A549 (cell line): ENCODE measurements at regions not wholly inside any gene's neighbourhood (a gene's known extent, or its start where the extent isn't known, plus 50 kb on each side); places are given as distances from the start of the nearest gene placed in this dataset.

Source experiments
- ATAC-seq, 2 experiments: fragments of 200-7000 bp in 1 of 2; fragments of >200 bp in 1 of 2; cut with Nextera tagmentation in 1 of 2; cut with Tn5 transposase in 1 of 2; 3 replicates each; pipeline versions ENCODE4 v1.8.0 to v1.9.1; 2018 to 2020; ENCODE audit warnings: mild to moderate bottlenecking in 1 of 2, moderate library complexity in 1 of 2
- CTCF ChIA-PET: fragments of 300-600 bp; sonication (Branson Sonifier 250); formaldehyde crosslinking; extraction: SDS; loops from one replicate; lab custom pipeline; 2021; ENCODE audit warnings: antibody characterized with exemption, inconsistent platforms; lab: Yijun Ruan, JAX
- POLR2A ChIA-PET: fragments of 350-600 bp; formaldehyde crosslinking; extraction: SDS; loops from one replicate; lab custom pipeline; 2021; ENCODE audit warnings: antibody characterized with exemption, inconsistent platforms; lab: Yijun Ruan, JAX
- DNase-seq, 2 experiments: peaks; one replicate each; pipeline versions ENCODE4 v3.0.0 to v3.0.0-alpha.2; 2011 to 2016; ENCODE audit warnings: low read depth in 1 of 2, low spot score in 1 of 2
- FAIRE-seq: peaks from 2 replicates; lab custom pipeline; 2011; peaks lifted over from hg19 to GRCh38; lab: Jason Lieb, UNC
- H3K27ac ChIP-seq, 2 experiments: fragments of >200 bp; sonication (Bioruptor Twin); formaldehyde crosslinking; 3 replicates each; pipeline ENCODE4 v1.5.1; 2016 to 2017
- H3K4me1 ChIP-seq: fragments of >200 bp; sonication (Bioruptor Twin); formaldehyde crosslinking; 3 replicates; pipeline ENCODE4 v1.6.1; 2016
- H3K4me2 ChIP-seq: fragments of >200 bp; sonication (Bioruptor Twin); formaldehyde crosslinking; 3 replicates; pipeline ENCODE4 v1.6.1; 2016
- H3K4me3 ChIP-seq: fragments of >200 bp; sonication (Bioruptor Twin); formaldehyde crosslinking; 3 replicates; pipeline ENCODE4 v1.5.1; 2016
- H3K9me3 ChIP-seq: fragments of >200 bp; sonication (Bioruptor Twin); formaldehyde crosslinking; 3 replicates; pipeline ENCODE4 v1.6.1; 2016
- BHLHE40 ChIP-seq: IDR thresholded peaks from 2 replicates; pipeline ENCODE4 v1.6.1; 2012; ENCODE audit warnings: low read depth, low read length, inconsistent platforms
- CHD4 ChIP-seq: fragments of 200-600 bp; sonication (generic); IDR thresholded peaks from 2 replicates; pipeline ENCODE4 v1.6.1; 2016; ENCODE audit warnings: antibody characterized with exemption, mild to moderate bottlenecking, borderline replicate concordance
- EHF ChIP-seq: fragments of 250-450 bp; sonication (Bioruptor Pico); IDR thresholded peaks from 2 replicates; pipeline ENCODE4 v1.5.0; 2020; ENCODE audit warnings: mild to moderate bottlenecking
- ELK1 ChIP-seq: fragments of 150-350 bp; IDR thresholded peaks from 2 replicates; pipeline ENCODE4 v1.6.1; 2014; ENCODE audit warnings: low read depth, mild to moderate bottlenecking, low read length
- FOSL2 ChIP-seq, 2 experiments: fragments of 450-650 bp in 1 of 2; fragments of >200 bp in 1 of 2; sonication (Bioruptor Twin) in 1 of 2; formaldehyde crosslinking; IDR thresholded peaks; 2 replicates each; pipeline versions ENCODE4 v1.5.0 to v1.6.1; 2016 to 2020; ENCODE audit warnings: mild to moderate bottlenecking in 1 of 2, moderate library complexity in 1 of 2
- HDAC2 ChIP-seq: fragments of 200-600 bp; sonication (generic); IDR thresholded peaks from 2 replicates; pipeline ENCODE4 v1.6.1; 2016
- HEYL ChIP-seq: fragments of 250-450 bp; sonication (Bioruptor Pico); IDR thresholded peaks from 2 replicates; pipeline ENCODE4 v1.8.0; 2021; ENCODE audit warnings: mild to moderate bottlenecking, moderate library complexity
- HOXB13 ChIP-seq: fragments of 250-450 bp; sonication (Bioruptor Pico); IDR thresholded peaks from 2 replicates; pipeline ENCODE4 v1.5.0; 2020; ENCODE audit warnings: low read depth, mild to moderate bottlenecking, moderate library complexity
- KDM5A ChIP-seq: fragments of 200-600 bp; sonication (generic); IDR thresholded peaks from 2 replicates; pipeline ENCODE4 v1.6.1; 2016; ENCODE audit warnings: antibody characterized with exemption, mild to moderate bottlenecking
- MAFK ChIP-seq: fragments of 450-650 bp; IDR thresholded peaks from 2 replicates; pipeline ENCODE4 v1.6.1; 2014; ENCODE audit not compliant: partially characterized antibody
- NPAS2 ChIP-seq: fragments of 250-450 bp; sonication (Bioruptor Pico); IDR thresholded peaks from 2 replicates; pipeline ENCODE4 v1.8.0; 2022; ENCODE audit warnings: mild to moderate bottlenecking, moderate library complexity, borderline replicate concordance
- RCOR1 ChIP-seq: fragments of 150-350 bp; IDR thresholded peaks from 2 replicates; pipeline ENCODE4 v1.6.1; 2014; ENCODE audit warnings: antibody characterized with exemption, low read length, low read depth
- SREBF2 ChIP-seq: fragments of 450-650 bp; IDR thresholded peaks from 2 replicates; pipeline ENCODE4 v1.6.1; 2014; ENCODE audit warnings: mild to moderate bottlenecking, moderate library complexity
- TP53 ChIP-seq: fragments of 250-450 bp; sonication (Bioruptor Pico); IDR thresholded peaks from 2 replicates; pipeline ENCODE4 v1.5.0; 2021; ENCODE audit warnings: mild to moderate bottlenecking, moderate library complexity
- USF2 ChIP-seq: fragments of 450-650 bp; IDR thresholded peaks from 2 replicates; pipeline ENCODE4 v1.6.1; 2014; ENCODE audit warnings: antibody characterized with exemption
- ZFP36 ChIP-seq: fragments of 450-650 bp; IDR thresholded peaks from 2 replicates; pipeline ENCODE4 v1.6.1; 2014; ENCODE audit warnings: borderline replicate concordance; ENCODE audit not compliant: partially characterized antibody
- ZSCAN20 ChIP-seq: fragments of 250-450 bp; sonication (Bioruptor Pico); IDR thresholded peaks from 2 replicates; pipeline ENCODE4 v1.8.0; 2022; ENCODE audit warnings: mild to moderate bottlenecking, moderate library complexity
- WGBS: methylation state at CpG from one replicate; pipeline ENCODE4 v1.1.6; 2017; ENCODE audit errors: missing lambda C conversion rate; 5-methylcytosine and 5-hydroxymethylcytosine counted together
- TF ChIP-seq, protein P1 (sequence below): IDR thresholded peaks from 2 replicates; pipeline ENCODE4 v1.6.1; 2012
- TF ChIP-seq, protein P2 (sequence below): fragments of >200 bp; sonication (Bioruptor Twin); formaldehyde crosslinking; IDR thresholded peaks from 2 replicates; pipeline ENCODE4 v1.6.1; 2016

DNA sequence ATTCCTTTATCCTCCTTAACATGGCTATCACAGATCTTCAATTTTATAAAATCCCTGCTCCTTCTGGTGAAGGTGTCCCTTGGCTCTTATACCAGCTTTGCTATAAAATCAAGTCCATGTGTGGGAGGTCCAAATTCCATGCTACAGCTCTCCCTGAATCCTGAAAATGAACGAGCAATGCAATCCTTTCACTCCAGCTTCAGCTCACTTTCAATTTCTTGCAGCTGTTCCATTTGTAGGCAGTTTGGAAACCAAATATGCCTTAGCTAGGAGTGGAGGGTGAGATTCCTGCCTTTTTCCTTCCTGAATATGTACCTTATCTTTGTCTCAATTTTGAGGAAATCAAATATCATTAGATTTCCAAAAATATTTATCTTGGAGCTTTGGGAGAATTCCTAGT is 402.6 kb downstream of the TTLL7 start:
- CTCF ChIA-PET, result no interaction called here
- no peak overlapping the region for H3K4me3 ChIP-seq
- 0% methylated on average over 1 of the region's 1 CpG for WGBS
- H3K9me3 ChIP-seq, result no peaks in the 10 kb centered on the region
- POLR2A ChIA-PET, result no interaction called here
- H3K4me2 ChIP-seq, result no peak overlapping the region
- H3K4me1 ChIP-seq, result no peaks in the 10 kb centered on the region
- H3K27ac ChIP-seq, result no peak overlapping the region
- no peak for ATAC-seq
- TF ChIP-seq ELK1, result no peak
- TF ChIP-seq ZFP36, result no peak
- TF ChIP-seq USF2, result no peak
- TF ChIP-seq HEYL (CRISPR knock-in tag), result no peak
- no peak for TF ChIP-seq CHD4
- no peak for TF ChIP-seq RCOR1
- no peak for TF ChIP-seq NPAS2
- no peak for FAIRE-seq
- DNase-seq, result no peak

DNA sequence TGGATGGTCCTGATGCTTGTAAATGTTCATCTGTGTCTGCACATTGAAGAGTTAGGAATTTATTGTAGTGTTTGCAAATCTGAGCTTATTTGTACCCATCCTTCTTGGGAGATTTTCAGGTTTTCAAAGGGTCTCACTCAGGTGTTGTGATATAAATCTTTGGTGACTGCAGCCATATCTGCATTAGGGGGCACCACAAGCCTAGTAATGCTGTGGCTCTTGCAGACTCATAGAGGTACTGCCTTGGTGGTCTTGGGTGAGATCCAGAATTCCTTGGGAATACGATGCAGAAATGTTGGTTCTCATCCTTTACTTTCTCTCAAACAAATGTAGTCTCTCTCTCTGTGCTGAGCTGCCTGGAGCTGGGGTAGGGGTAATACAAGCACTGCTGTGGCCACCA is 405.9 kb downstream of the TTLL7 start:
- Histone ChIP-seq H3K4me1 (no peaks in the 10 kb centered on the region), H3K4me3 (no peak overlapping the region)
- ATAC-seq (no peak), FAIRE-seq (no peak)
- TF ChIP-seq, protein P1, sequence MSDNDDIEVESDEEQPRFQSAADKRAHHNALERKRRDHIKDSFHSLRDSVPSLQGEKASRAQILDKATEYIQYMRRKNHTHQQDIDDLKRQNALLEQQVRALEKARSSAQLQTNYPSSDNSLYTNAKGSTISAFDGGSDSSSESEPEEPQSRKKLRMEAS, result no peak
- TF ChIP-seq TP53 (no peak), FOSL2 (IDR thresholded peaks at IDR 0.05) (no peak), FOSL2 (CRISPR knock-in tag; IDR thresholded peaks at IDR 0.05) (no peak), ZSCAN20 (CRISPR knock-in tag) (no peak), BHLHE40 (no peak), HOXB13 (no peak), RCOR1 (no peak), USF2 (no peak)
- TF ChIP-seq, all 56 proteins: peak for 0
- ChIA-PET CTCF (no interaction called here), POLR2A (no interaction called here)
- WGBS, result 0% methylated on average over 1 of the region's 1 CpG
- Histone ChIP-seq H3K27ac (no peak overlapping the region), H3K9me3 (no peaks in the 10 kb centered on the region), H3K4me2 (no peak overlapping the region)
- DNase-seq, result no peak

- H3K27ac ChIP-seq, result no peak overlapping the region
- TF ChIP-seq EHF, result no peak
- no peak for TF ChIP-seq SREBF2
- TF ChIP-seq KDM5A, result no peak
- TF ChIP-seq HDAC2, result no peak
- no peak for TF ChIP-seq ZFP36
- TF ChIP-seq MAFK, result no peak
- TF ChIP-seq, protein P2, sequence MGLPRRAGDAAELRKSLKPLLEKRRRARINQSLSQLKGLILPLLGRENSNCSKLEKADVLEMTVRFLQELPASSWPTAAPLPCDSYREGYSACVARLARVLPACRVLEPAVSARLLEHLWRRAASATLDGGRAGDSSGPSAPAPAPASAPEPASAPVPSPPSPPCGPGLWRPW, result no peak
- no peak for TF ChIP-seq ZSCAN20 (CRISPR knock-in tag)
- ATAC-seq (no peak), FAIRE-seq (no peak), DNase-seq (no peak)
- CTCF ChIA-PET, result no interaction called here
- POLR2A ChIA-PET, result no interaction called here
- no peak overlapping the region for H3K4me3 ChIP-seq
- no peaks in the 10 kb centered on the region for H3K4me1 ChIP-seq
- H3K9me3 ChIP-seq, result no peaks in the 10 kb centered on the region
- no peak overlapping the region for H3K4me2 ChIP-seq
These were observed 410.8 kb downstream of the TTLL7 start for GRCh38 chr1:83588140-83588539.
